ENCODE measurements at regions not wholly inside any gene's neighbourhood (a gene's known extent, or its start where the extent isn't known, plus 50 kb on each side); places are given as distances from the start of the nearest gene placed in this dataset.

DNA sequence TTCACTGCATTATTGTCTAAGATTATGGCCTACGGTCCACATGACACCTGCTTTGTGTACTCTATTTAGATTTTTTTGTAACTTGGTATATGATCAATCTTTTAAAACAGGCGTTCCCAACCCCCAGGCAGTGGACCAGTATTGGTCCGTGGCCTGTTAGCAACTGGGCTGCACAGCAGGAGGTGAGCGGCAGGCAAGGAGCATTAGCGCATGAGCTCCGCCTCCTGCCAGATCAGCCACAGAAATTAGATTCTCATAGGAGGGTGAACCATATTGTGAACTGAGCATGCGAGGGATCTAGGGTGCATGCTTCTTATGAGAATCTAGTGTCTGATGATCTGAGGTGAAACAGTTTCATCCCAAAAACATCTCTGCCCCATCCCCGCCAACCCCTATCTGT lies 228.4 kb upstream of the NR5A2 start:
- Histone ChIP-seq H3K27ac (ENCODE audit: low read depth in 2 of 2, low read length in 1 of 2) (no peak overlapping the region), H3K36me3 (ENCODE audit: control insufficient read depth in 2 of 2, insufficient read depth in 2 of 2, low read length in 1 of 2) (no peaks in the 10 kb centered on the region), H3K4me3 (ENCODE audit: low read depth in 1 of 2, low read length in 2 of 2) (no peak overlapping the region), H3K4me1 (ENCODE audit: control insufficient read depth in 2 of 2, insufficient read depth in 2 of 2, low read length in 1 of 2) (no peaks in the 10 kb centered on the region), H3K9me3 (ENCODE audit: control insufficient read depth in 2 of 2, insufficient read depth in 1 of 2, low read depth in 1 of 2, low read length in 1 of 2) (no peaks in the 10 kb centered on the region), H3K27me3 (ENCODE audit: control insufficient read depth in 1 of 2, insufficient read depth in 2 of 2, low read length in 2 of 2) (no peaks in the 10 kb centered on the region)
- WGBS, 2 donors, result 88 to 89% methylated on average over 8 of the region's 8 CpGs

DNA sequence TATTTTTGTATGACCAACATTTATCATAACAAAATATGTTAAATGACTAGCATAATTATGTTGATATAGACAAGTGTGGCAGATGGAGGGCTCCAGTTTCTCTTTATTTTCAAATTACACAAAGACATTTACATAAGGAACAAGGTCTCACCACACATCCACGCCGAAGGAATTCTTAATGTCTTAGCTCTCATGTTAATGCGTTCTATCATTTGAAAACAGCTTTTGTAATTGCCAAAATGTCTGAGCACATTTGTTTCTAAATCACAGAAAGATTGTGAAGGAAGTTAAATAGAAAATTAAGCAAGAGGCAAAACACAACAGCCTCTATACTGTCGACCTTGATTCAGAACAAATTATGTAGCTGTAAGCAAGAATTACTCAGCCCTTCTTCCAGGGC lies 223.0 kb upstream of the NR5A2 start:
- Histone ChIP-seq H3K36me3 (ENCODE audit: control insufficient read depth in 2 of 2, insufficient read depth in 2 of 2, low read length in 1 of 2) (no peaks in the 10 kb centered on the region), H3K27me3 (ENCODE audit: control insufficient read depth in 1 of 2, insufficient read depth in 2 of 2, low read length in 2 of 2) (no peaks in the 10 kb centered on the region), H3K4me1 (ENCODE audit: control insufficient read depth in 2 of 2, insufficient read depth in 2 of 2, low read length in 1 of 2) (no peaks in the 10 kb centered on the region), H3K4me3 (ENCODE audit: low read depth in 1 of 2, low read length in 2 of 2) (no peak overlapping the region), H3K27ac (ENCODE audit: low read depth in 2 of 2, low read length in 1 of 2) (no peak overlapping the region), H3K9me3 (ENCODE audit: control insufficient read depth in 2 of 2, insufficient read depth in 1 of 2, low read depth in 1 of 2, low read length in 1 of 2) (no peaks in the 10 kb centered on the region)
- 68 to 74% methylated on average over 4 of the region's 4 CpGs for WGBS, 2 donors

DNA sequence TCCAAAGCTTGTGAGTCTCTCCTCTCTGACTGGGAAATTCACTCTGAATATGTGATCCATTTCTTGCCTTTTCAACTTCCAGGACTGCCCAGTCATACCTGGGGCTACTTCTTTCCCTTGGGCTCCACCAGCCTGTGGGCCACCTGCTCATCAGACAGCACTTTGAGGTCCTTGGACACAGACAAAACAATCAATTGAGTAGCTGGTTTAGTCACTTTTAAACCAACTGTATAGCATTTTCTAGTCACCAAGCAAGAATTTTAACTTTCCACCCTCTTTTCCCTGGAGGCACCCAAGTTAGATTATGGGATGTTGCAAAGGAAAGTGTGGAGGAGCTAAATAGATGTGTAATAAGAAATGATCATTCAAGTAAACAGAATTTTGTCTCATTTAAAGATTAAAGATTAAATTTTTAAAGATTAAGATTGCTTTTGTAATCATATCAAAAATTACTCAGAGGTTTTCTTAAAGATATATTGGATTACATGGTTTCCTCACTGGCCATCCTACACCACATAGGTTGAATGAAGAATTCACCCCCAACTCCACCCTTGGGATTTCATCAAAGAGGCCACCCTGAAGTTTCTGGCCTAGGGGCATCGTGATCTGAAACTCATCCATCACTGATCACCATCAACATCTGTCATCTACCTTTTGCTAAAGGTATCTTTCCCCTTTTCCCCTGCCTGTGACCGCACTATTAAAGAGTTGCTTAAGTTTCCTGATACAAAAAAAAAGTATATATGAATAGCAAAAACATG lies 219.2 kb upstream of the NR5A2 start:
- Histone ChIP-seq H3K4me3 (ENCODE audit: low read depth in 1 of 2, low read length in 2 of 2) (no peak overlapping the region), H3K27me3 (ENCODE audit: control insufficient read depth in 1 of 2, insufficient read depth in 2 of 2, low read length in 2 of 2) (no peaks in the 10 kb centered on the region), H3K36me3 (ENCODE audit: control insufficient read depth in 2 of 2, insufficient read depth in 2 of 2, low read length in 1 of 2) (no peaks in the 10 kb centered on the region), H3K9me3 (ENCODE audit: control insufficient read depth in 2 of 2, insufficient read depth in 1 of 2, low read depth in 1 of 2, low read length in 1 of 2) (no peaks in the 10 kb centered on the region), H3K27ac (ENCODE audit: low read depth in 2 of 2, low read length in 1 of 2) (no peak overlapping the region), H3K4me1 (ENCODE audit: control insufficient read depth in 2 of 2, insufficient read depth in 2 of 2, low read length in 1 of 2) (no peaks in the 10 kb centered on the region)
- WGBS, 2 donors, result 54 to 56% methylated on average over 2 of the region's 2 CpGs

DNA sequence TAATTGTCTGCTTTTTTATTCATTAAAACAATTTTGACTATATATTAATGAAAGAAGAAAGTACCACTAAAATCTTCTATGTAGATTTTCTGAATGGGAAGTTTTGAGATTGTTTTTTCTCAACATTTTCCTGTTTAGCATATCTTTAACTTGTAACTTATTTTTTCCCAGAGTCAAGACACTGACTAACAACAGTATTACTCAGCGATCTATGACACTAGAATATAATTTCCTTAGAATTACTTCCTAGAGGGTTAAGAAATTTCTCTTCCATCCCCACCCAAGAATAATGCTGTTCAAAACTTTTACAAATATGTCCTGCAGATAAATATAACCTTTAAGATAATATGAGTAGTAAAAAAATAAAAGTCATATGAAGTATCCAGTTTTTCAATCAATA lies 218.2 kb upstream of the NR5A2 start:
- no peak overlapping the region for H3K4me3 ChIP-seq (ENCODE audit: low read depth in 1 of 2, low read length in 2 of 2)
- H3K27me3 ChIP-seq (ENCODE audit: control insufficient read depth in 1 of 2, insufficient read depth in 2 of 2, low read length in 2 of 2), result no peaks in the 10 kb centered on the region
- no peaks in the 10 kb centered on the region for H3K9me3 ChIP-seq (ENCODE audit: control insufficient read depth in 2 of 2, insufficient read depth in 1 of 2, low read depth in 1 of 2, low read length in 1 of 2)
- H3K4me1 ChIP-seq (ENCODE audit: control insufficient read depth in 2 of 2, insufficient read depth in 2 of 2, low read length in 1 of 2), result no peaks in the 10 kb centered on the region
- 58 to 97% methylated on average over 1 of the region's 1 CpG for WGBS, 2 donors
- H3K36me3 ChIP-seq (ENCODE audit: control insufficient read depth in 2 of 2, insufficient read depth in 2 of 2, low read length in 1 of 2), result no peaks in the 10 kb centered on the region
- no peak overlapping the region for H3K27ac ChIP-seq (ENCODE audit: low read depth in 2 of 2, low read length in 1 of 2)

DNA sequence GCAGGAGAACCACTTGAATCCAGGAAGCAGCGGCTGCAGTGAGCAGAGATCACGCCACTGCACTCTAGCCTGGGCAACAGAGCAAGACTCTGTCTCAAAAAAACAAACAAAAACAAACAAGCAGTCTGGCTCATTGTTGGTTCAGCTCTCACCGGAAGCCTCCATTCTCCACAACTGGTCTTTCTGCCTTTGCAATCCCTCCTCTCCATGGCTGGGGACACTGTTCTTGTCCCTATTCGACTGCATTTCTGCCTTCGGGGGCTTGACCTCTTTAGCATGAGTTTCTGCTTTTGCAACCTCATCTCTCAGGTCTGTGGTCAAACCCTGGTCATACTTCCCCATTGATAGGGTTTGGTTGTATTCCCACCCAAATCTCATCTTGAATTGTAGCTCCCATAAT lies 216.3 kb upstream of the NR5A2 start:
- Histone ChIP-seq H3K27ac (ENCODE audit: low read depth in 2 of 2, low read length in 1 of 2) (no peak overlapping the region), H3K4me1 (ENCODE audit: control insufficient read depth in 2 of 2, insufficient read depth in 2 of 2, low read length in 1 of 2) (no peaks in the 10 kb centered on the region), H3K4me3 (ENCODE audit: low read depth in 1 of 2, low read length in 2 of 2) (no peak overlapping the region), H3K27me3 (ENCODE audit: control insufficient read depth in 1 of 2, insufficient read depth in 2 of 2, low read length in 2 of 2) (no peaks in the 10 kb centered on the region), H3K9me3 (ENCODE audit: control insufficient read depth in 2 of 2, insufficient read depth in 1 of 2, low read depth in 1 of 2, low read length in 1 of 2) (no peaks in the 10 kb centered on the region), H3K36me3 (ENCODE audit: control insufficient read depth in 2 of 2, insufficient read depth in 2 of 2, low read length in 1 of 2) (no peaks in the 10 kb centered on the region)
- WGBS, 2 donors, result 85 to 92% methylated on average over 5 of the region's 5 CpGs

DNA sequence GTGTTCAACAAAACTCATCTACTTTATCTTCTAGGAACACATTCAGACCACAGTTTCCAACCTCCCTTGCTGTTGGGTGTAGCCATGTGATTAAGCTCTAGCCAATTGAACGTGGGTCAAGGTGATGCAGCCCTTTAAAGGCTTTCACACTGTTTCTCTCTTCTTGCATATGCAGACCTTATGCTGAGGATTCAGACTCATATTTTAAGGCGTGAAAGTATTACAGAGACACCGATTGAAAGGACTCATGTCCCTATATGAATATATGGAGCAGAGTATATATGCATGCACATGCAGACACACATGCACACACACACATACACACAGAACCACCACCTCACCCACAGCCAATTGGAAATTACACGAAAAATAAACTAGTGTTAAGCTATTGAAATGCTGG lies 214.3 kb upstream of the NR5A2 start:
- no peak overlapping the region for H3K4me3 ChIP-seq (ENCODE audit: low read depth in 1 of 2, low read length in 2 of 2)
- no peaks in the 10 kb centered on the region for H3K4me1 ChIP-seq (ENCODE audit: control insufficient read depth in 2 of 2, insufficient read depth in 2 of 2, low read length in 1 of 2)
- WGBS, 2 donors, result 74 to 76% methylated on average over 4 of the region's 4 CpGs
- no peaks in the 10 kb centered on the region for H3K9me3 ChIP-seq (ENCODE audit: control insufficient read depth in 2 of 2, insufficient read depth in 1 of 2, low read depth in 1 of 2, low read length in 1 of 2)
- no peaks in the 10 kb centered on the region for H3K36me3 ChIP-seq (ENCODE audit: control insufficient read depth in 2 of 2, insufficient read depth in 2 of 2, low read length in 1 of 2)
- H3K27me3 ChIP-seq (ENCODE audit: control insufficient read depth in 1 of 2, insufficient read depth in 2 of 2, low read length in 2 of 2), result no peaks in the 10 kb centered on the region
- no peak overlapping the region for H3K27ac ChIP-seq (ENCODE audit: low read depth in 2 of 2, low read length in 1 of 2)

DNA sequence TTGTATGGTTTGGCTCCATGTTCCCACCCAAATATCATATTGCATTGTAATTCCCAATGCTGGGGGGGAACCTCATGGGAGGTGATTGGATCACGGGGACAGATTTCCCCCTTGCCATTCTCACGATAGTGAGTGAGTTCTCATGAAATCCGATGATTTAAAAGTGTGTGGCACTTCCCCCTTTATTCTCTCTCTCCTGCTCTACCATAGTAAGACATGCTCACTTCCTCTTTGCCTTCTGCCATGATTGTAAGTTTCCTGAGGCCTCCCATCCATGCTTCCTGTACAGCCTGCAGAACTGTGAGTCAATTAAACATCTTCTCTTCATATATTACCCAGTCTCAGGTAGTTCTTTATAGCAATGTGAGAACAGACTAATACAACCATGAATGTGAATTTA lies 211.6 kb upstream of the NR5A2 start:
- no peak overlapping the region for H3K27ac ChIP-seq (ENCODE audit: low read depth in 2 of 2, low read length in 1 of 2)
- H3K9me3 ChIP-seq (ENCODE audit: control insufficient read depth in 2 of 2, insufficient read depth in 1 of 2, low read depth in 1 of 2, low read length in 1 of 2), result no peaks in the 10 kb centered on the region
- H3K27me3 ChIP-seq (ENCODE audit: control insufficient read depth in 1 of 2, insufficient read depth in 2 of 2, low read length in 2 of 2), result no peaks in the 10 kb centered on the region
- 60 to 90% methylated on average over 3 of the region's 3 CpGs for WGBS, 2 donors
- H3K36me3 ChIP-seq (ENCODE audit: control insufficient read depth in 2 of 2, insufficient read depth in 2 of 2, low read length in 1 of 2), result no peaks in the 10 kb centered on the region
- H3K4me3 ChIP-seq (ENCODE audit: low read depth in 1 of 2, low read length in 2 of 2), result no peak overlapping the region
- H3K4me1 ChIP-seq (ENCODE audit: control insufficient read depth in 2 of 2, insufficient read depth in 2 of 2, low read length in 1 of 2), result no peaks in the 10 kb centered on the region

DNA sequence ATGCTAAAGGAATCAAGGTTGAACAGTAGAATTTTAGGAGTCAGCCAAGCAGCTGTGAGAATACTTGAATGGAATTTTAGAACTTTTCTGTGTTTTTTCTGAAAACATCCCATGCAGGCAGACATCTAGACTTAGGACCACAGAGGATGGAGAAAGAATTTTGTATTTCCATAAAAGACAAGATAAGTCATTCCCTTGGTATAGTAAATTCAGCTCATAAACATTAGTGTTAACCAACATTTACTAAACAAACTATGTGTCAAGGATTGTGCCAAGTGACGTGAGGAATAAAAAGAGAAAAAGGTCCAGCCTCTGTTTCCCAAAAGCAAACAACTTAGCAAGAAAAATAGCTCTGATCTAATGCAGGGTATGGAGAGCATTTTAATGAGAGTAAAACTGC lies 210.2 kb upstream of the NR5A2 start:
- Histone ChIP-seq H3K27ac (ENCODE audit: low read depth in 2 of 2, low read length in 1 of 2) (no peak overlapping the region), H3K9me3 (ENCODE audit: control insufficient read depth in 2 of 2, insufficient read depth in 1 of 2, low read depth in 1 of 2, low read length in 1 of 2) (no peaks in the 10 kb centered on the region), H3K4me1 (ENCODE audit: control insufficient read depth in 2 of 2, insufficient read depth in 2 of 2, low read length in 1 of 2) (no peaks in the 10 kb centered on the region), H3K36me3 (ENCODE audit: control insufficient read depth in 2 of 2, insufficient read depth in 2 of 2, low read length in 1 of 2) (no peaks in the 10 kb centered on the region), H3K27me3 (ENCODE audit: control insufficient read depth in 1 of 2, insufficient read depth in 2 of 2, low read length in 2 of 2) (no peaks in the 10 kb centered on the region), H3K4me3 (ENCODE audit: low read depth in 1 of 2, low read length in 2 of 2) (no peak overlapping the region)
- 40 to 73% methylated on average over 1 of the region's 1 CpG for WGBS, 2 donors

DNA sequence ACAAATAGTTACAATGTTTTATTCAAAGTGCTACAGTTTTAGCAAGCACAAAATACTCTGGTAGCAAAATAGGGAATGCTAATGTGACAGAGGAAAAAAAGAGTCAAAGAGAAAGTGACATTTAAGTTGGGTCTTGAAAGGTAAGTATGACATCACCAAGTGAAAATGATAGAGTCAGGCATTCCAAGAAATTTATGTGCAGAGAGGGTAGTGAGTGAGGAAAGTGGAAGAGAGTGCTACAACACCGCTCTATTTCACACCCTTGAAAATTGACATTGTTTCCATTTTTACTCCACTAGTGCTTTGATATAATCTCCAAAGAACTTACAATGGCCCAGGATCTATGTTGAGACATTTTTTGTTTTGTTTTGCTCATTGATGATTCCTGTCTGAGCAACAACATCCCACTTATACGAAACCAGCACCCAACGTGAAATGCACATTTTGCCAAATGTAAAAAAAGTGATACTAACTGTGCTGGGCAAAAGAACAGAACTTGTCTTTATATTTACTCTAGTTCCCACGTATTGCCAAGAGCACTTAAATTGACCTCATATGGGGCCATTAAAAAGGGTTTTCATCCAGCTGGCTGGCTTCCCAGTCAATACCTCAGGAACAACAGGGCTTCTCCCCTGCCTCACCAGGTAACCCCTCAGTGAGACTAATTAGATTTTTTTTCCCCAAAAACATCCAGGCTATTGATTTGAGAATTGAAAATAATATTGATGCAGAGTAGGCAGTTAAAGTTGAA lies 206.3 kb upstream of the NR5A2 start:
- Histone ChIP-seq H3K36me3 (ENCODE audit: control insufficient read depth in 2 of 2, insufficient read depth in 2 of 2, low read length in 1 of 2) (no peaks in the 10 kb centered on the region), H3K27me3 (ENCODE audit: control insufficient read depth in 1 of 2, insufficient read depth in 2 of 2, low read length in 2 of 2) (no peaks in the 10 kb centered on the region), H3K27ac (ENCODE audit: low read depth in 2 of 2, low read length in 1 of 2) (no peak overlapping the region), H3K4me3 (ENCODE audit: low read depth in 1 of 2, low read length in 2 of 2) (no peak overlapping the region), H3K4me1 (ENCODE audit: control insufficient read depth in 2 of 2, insufficient read depth in 2 of 2, low read length in 1 of 2) (no peaks in the 10 kb centered on the region), H3K9me3 (ENCODE audit: control insufficient read depth in 2 of 2, insufficient read depth in 1 of 2, low read depth in 1 of 2, low read length in 1 of 2) (peaks cover 0 to 3% of the 10 kb centered on the region in 2 donors)
- 50 to 51% methylated on average over 4 of the region's 4 CpGs for WGBS, 2 donors

DNA sequence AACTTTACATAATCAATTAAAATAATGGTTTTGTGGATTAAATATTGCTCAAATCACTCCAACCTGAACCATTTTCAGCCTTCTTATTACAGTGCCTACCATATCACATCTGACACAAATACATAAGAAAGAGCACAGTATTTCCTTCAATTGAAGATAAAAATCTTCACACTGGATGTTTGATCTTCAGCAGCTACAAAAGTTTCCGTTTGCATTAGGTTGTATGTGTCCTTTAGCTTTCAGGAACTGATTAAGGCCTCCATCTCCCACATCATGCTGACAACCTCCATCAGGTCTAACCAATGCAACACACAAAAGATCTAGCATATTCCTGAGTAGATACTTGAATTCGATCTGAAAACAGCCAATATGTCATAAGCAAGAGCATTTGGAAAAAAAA lies 195.1 kb upstream of the NR5A2 start:
- WGBS, 2 donors, result 57 to 69% methylated on average over 2 of the region's 2 CpGs
- no peaks in the 10 kb centered on the region for H3K36me3 ChIP-seq (ENCODE audit: control insufficient read depth in 2 of 2, insufficient read depth in 2 of 2, low read length in 1 of 2)
- no peaks in the 10 kb centered on the region for H3K4me1 ChIP-seq (ENCODE audit: control insufficient read depth in 2 of 2, insufficient read depth in 2 of 2, low read length in 1 of 2)
- H3K27ac ChIP-seq (ENCODE audit: low read depth in 2 of 2, low read length in 1 of 2), result no peak overlapping the region
- no peaks in the 10 kb centered on the region for H3K9me3 ChIP-seq (ENCODE audit: control insufficient read depth in 2 of 2, insufficient read depth in 1 of 2, low read depth in 1 of 2, low read length in 1 of 2)
- no peaks in the 10 kb centered on the region for H3K27me3 ChIP-seq (ENCODE audit: control insufficient read depth in 1 of 2, insufficient read depth in 2 of 2, low read length in 2 of 2)
- H3K4me3 ChIP-seq (ENCODE audit: low read depth in 1 of 2, low read length in 2 of 2), result no peak overlapping the region

Measured in esophagus (tissue), 2 donors.